ENCODE measurements at regions not wholly inside any gene's neighbourhood (a gene's known extent, or its start where the extent isn't known, plus 50 kb on each side); places are given as distances from the start of the nearest gene placed in this dataset.

DNA sequence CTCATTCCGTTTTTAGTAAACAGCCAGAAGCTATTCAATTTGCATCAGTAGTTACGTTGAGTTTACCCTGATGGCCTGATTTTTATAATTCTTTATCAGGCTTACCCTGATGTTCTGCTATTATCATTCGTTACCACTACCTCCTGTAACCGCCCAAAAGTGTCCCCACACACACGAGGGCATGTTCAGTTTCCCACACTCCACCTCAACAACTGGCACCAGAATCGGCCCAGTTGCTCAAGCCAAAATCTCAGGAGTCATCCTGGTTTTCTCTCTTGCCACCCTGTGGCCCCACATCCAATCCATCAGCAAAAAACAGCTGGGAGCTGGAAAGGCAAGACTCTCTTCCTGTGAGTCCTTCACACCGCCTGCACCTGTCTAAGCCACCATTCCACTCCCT lies 102.9 kb upstream of the RAB6C start:
- no peak for DNase-seq (ENCODE audit: low read depth)

DNA sequence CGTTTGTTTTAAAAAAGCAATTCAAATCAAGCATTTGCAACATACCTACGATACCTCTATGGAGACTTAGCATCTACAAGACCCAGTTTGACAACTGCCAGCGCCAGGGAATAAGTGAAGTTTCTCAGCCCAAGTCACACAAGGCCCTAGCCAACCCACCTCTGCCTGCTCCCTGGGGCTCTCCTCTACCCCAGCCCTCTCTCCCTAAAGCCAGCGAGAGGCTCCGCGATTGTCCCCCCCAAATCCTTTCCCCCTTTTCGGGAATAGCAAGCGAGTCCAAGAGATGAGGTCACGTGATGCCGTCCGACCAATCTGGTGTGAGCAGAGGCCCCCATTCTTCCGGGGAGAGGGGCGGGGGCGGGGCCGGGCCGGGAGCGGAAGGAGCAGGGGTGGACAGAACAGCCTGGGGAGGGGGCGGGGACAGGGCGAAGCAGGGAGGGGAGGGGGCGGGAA lies 102.2 kb upstream of the RAB6C start:
- DNase-seq (ENCODE audit: low read depth): peak; percentile 74

- DNase-seq (ENCODE audit: low read depth): no peak
Observed at GRCh38 chr2:129877795-129878775, 101.4 kb upstream of the RAB6C start.

DNA sequence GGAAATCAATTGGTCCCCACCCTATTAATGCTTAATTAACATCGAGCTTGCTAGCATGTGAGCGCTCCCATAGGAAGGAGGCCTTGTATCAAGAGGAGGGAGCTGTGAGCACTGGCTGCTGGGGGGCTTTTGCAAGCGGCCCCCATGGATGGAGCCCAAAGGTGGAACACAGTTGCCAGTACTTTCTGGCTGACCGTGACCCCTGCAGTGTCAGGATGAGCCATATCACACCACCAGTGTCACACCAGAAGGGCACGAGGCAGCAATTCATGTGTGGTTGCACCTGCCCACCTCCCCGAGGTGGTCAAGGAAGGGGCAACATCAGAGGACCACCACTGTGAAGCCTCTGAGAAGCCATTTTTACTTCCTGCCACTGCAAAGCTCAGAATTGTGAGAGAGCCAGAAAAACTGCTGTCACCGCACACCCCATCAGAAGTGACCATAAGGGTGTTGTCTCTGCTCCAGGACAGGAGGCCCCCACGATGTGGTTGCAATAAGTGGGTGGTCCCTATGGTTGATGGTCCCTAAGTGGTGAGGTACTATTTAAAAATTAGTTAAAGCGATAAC lies 99.8 kb upstream of the RAB6C start:
- no peak for DNase-seq (ENCODE audit: low read depth)

DNA sequence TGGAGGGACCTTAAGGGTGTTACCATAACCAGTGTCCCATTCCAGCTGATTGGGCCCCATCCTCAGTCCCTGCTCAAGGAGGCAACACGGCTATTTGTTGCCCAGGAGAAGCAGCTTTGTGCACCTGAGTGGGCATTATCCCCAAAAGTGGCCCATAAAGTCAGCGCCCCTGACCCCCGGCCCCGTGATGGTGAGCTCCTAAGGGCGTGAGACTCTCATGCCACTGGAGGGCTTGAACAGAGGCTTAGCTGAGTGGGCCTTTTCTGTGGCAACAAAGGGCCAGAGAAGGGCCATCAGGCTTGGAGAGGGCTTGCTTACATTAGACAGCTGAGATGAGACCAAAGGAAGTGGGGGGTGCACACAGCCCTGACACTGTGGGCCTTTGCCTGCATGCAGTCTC lies 99.2 kb upstream of the RAB6C start:
- DNase-seq (ENCODE audit: low read depth): no peak

- DNase-seq (ENCODE audit: low read depth): no peak
Observed at GRCh38 chr2:129880971-129881370, 98.5 kb upstream of the RAB6C start.

GRCh38 chr2:129881786-129882396 lies 97.6 kb upstream of the RAB6C start:
- no peak for DNase-seq (ENCODE audit: low read depth)

- no peak for DNase-seq (ENCODE audit: low read depth)
Observed at GRCh38 chr2:129882476-129882875, 97.0 kb upstream of the RAB6C start.

- DNase-seq (ENCODE audit: low read depth): no peak
Observed at GRCh38 chr2:129883121-129883520, 96.3 kb upstream of the RAB6C start.

DNA sequence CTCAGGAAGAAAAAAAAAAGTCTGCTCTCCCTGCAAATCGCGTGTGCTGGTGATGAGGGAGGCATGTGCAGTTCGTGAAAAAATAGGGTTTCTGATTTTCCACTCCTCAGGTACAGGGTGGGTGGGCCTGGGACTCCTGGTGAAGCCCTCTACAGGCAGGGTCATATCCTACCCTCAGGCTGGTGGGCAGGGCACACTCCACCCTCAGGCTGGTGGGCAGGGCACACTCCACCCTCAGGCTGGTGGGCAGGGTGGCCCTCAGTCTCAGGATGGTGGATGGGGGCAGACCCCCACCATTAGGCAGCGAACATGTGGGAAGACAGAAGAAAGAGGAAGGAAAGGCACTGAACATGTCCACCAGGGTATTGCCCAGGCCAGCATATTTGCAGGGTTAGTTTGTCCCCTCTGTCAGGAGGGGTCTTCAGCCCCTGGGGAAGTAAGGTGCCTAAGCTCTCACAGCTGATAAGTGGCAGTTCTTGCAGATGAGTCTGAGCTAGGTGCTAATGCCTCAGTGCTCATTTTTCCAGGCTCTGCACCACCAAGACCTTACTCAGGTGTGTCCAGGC lies 95.2 kb upstream of the RAB6C start:
- DNase-seq (ENCODE audit: low read depth): no peak

DNA sequence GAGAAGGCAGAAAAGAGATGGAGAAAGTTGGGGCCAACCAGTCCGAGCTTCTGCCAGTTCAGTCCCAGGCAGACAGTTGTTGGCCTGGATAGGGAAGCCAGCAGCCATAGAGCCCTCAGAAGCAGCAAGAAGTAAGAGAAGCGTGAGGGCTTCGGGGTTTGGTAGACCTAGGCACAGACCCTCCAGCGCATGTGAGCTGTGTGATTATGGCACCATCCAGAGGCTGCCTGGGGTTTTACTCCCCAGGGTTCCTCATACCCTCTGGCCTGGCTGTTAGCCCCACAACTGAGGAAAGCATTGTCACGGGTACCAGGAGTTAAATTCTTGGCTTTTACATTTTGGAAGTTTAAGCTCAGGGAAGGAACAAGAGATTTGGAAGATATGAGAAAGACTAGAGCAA lies 93.7 kb upstream of the RAB6C start:
- no peak for DNase-seq (ENCODE audit: low read depth)

- DNase-seq (ENCODE audit: low read depth): no peak
Observed at GRCh38 chr2:129887688-129888266, 91.7 kb upstream of the RAB6C start.

GRCh38 chr2:129888461-129888860 lies 91.0 kb upstream of the RAB6C start:
- DNase-seq (ENCODE audit: low read depth): no peak

- DNase-seq (ENCODE audit: low read depth): no peak
Observed at GRCh38 chr2:129888896-129889295, 90.6 kb upstream of the RAB6C start.

DNA sequence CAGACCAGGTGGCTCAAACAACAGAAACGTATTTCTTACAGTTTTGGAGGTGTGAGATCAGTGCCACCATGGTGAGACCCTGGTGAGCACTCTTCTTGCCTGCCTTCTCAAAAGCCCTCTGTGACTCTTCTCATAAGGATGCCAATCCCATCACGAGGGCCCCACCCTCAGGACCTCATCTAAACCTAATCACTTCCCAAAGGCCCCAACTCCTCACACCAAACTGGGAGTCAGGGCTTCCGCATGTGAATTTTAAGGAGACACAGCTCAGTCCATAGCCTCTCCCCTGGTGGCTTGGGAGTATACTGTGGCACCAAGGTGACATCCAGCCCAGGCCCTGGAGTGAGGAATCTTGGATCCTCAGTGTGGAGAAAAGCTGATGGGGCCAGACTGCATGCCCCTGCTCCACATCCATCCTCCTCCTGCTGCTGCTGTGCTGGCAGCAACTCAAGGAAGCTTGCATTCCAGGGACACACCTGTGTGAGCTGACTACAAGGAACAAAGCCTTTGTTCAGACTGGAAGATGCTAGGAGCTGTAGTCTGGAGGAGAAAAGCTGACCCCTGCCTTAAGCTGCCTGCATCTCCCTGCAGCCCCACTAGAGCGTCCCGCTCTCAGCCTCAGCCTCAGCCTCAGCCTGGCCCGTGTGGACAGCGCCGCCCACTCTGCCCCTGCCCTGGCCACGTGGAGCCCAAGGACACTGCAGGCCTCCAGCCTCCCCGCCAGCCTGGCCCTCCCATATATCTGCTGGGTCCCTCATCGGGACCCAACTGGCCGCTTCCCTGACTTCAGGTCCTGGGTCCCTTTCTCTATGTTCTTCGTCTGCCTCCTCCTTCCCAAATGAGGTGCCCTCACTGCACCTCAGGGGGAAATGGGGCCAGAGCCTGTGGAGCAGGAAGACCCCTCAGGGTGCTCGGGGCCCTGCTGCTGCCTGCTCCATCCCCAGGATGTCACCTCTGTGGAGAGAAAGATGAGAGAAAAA lies 87.8 kb upstream of the RAB6C start:
- no peak for DNase-seq (ENCODE audit: low read depth)

GRCh38 chr2:129892360-129892759 lies 87.1 kb upstream of the RAB6C start:
- DNase-seq (ENCODE audit: low read depth): no peak

GRCh38 chr2:129892773-129893172 lies 86.7 kb upstream of the RAB6C start:
- DNase-seq (ENCODE audit: low read depth): no peak

DNA sequence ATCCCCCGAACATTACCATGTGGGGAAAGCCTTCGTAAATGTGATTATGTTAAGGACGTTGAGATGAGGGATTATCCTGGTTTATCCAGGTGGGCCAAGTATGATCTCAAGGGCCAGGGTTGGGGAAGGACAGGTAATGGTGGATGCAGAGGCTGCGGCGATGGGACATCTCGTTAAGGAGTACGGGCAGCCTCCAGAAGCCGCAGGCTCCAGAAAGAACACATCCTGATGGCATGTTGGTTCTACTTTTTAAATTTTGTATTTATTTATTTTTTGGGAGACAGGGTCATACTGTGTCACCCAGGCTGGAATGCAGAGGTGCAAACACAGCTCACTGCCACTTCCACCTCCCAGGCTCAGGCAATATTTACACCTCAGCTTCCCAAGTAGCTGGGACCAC lies 86.2 kb upstream of the RAB6C start:
- DNase-seq (ENCODE audit: low read depth): no peak

GRCh38 chr2:129894616-129895015 lies 84.8 kb upstream of the RAB6C start:
- no peak for DNase-seq (ENCODE audit: low read depth)

DNA sequence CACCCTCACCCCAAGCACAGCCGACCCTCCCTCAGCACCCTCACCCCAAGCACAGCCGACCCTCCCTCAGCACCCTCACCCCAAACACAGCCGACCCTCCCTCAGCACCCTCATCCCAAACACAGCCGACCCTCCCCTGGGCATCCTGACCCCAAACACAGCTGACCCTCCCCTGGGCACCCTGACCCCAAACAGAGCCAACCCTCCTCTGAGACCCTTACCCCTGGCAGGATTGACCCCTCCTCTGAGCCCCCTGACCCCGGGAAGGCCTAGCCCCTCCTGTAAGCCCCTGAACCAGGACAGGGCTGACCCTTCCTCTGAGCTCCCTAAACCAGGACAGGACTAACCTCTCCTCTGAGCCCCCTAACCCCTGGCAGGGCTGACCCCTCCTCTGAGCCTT lies 84.4 kb upstream of the RAB6C start:
- no peak for DNase-seq (ENCODE audit: low read depth)

DNA sequence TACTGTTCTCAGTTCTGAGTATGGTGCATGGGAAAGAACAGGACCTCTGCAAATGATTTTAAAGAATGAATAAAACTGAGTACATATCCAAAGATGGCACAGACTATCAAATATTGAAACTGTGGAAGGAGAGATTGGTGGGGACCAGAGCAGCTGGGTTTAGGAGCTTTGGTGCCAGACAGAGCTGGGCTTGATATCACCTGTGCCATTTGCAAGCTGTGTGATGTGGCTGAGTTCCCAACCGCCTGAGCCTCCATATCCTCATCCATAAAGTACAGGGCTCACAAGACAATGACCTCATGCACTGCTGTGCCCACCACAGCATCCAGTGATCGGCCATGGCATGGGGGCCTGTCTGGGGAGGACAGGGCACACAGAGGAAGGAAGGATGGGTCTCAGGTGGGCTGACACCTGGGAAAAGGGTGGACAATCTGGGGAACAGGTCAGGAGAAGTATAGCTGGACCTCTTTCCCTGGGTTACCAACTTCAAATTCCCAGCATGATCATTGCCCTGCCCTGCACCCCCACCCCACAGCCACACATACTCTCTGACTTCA lies 83.9 kb upstream of the RAB6C start:
- no peak for DNase-seq (ENCODE audit: low read depth)
